ENCODE measurements at regions not wholly inside any gene's neighbourhood (a gene's known extent, or its start where the extent isn't known, plus 50 kb on each side); places are given as distances from the start of the nearest gene placed in this dataset.

- TF ChIP-seq PRDM6 (tag by site-specific recombination; IDR thresholded peaks at IDR 0.05) (no peak), ZNF354C (tag by site-specific recombination; IDR thresholded peaks at IDR 0.05; ENCODE audit: borderline replicate concordance, low read depth) (no peak), ZNF140 (tag by site-specific recombination; IDR thresholded peaks at IDR 0.05) (no peak), ZEB2 (tag by site-specific recombination; IDR thresholded peaks at IDR 0.05) (0 out of 2 replicates have a peak, but pooled peaks have one; percentile 38), SP7 (tag by site-specific recombination; IDR thresholded peaks at IDR 0.05) (peak; percentile 66), ZNF670 (tag by site-specific recombination; IDR thresholded peaks at IDR 0.05; ENCODE audit: low read depth) (no peak), ZNF521 (tag by site-specific recombination; IDR thresholded peaks at IDR 0.05) (no peak), ZNF10 (tag by site-specific recombination; IDR thresholded peaks at IDR 0.05) (no peak), ZBTB8A (tag by site-specific recombination; IDR thresholded peaks at IDR 0.05) (peak; percentile 98), ZXDB (tag by site-specific recombination; IDR thresholded peaks at IDR 0.05) (peak; percentile 49; the same call in 1 of the 2 replicates), IKZF3 (tag by site-specific recombination; IDR thresholded peaks at IDR 0.05) (no peak), ZNF391 (tag by site-specific recombination; IDR thresholded peaks at IDR 0.05; ENCODE audit: borderline replicate concordance, low read depth) (peak; percentile 63; the same call in 1 of the 2 replicates), ZNF423 (tag by site-specific recombination; IDR thresholded peaks at IDR 0.05) (no peak), ZNF830 (tag by site-specific recombination; IDR thresholded peaks at IDR 0.05; ENCODE audit: low read depth) (no peak), ZNF624 (tag by site-specific recombination; IDR thresholded peaks at IDR 0.05) (0 out of 2 replicates have a peak, but pooled peaks have one; percentile 56), ZNF660 (tag by site-specific recombination; IDR thresholded peaks at IDR 0.05) (0 out of 2 replicates have a peak, but pooled peaks have one; percentile 1), ZNF473 (tag by site-specific recombination; IDR thresholded peaks at IDR 0.05) (0 out of 2 replicates have a peak, but pooled peaks have one; percentile 65), ZNF341 (tag by site-specific recombination; IDR thresholded peaks at IDR 0.05; ENCODE audit: low read depth) (peak; percentile 80), ZNF777 (tag by site-specific recombination; IDR thresholded peaks at IDR 0.05; ENCODE audit: borderline replicate concordance) (peak; percentile 70; the same call in 1 of the 2 replicates), ZNF112 (tag by site-specific recombination; IDR thresholded peaks at IDR 0.05) (no peak), ZFP37 (tag by site-specific recombination; IDR thresholded peaks at IDR 0.05) (0 out of 2 replicates have a peak, but pooled peaks have one; percentile 39), ZNF843 (tag by site-specific recombination; IDR thresholded peaks at IDR 0.05) (no peak), ZNF37A (tag by site-specific recombination; IDR thresholded peaks at IDR 0.05) (no peak), ZNF398 (tag by site-specific recombination; IDR thresholded peaks at IDR 0.05) (peak; percentile 70; the same call in 1 of the 2 replicates), GLIS1 (tag by site-specific recombination; IDR thresholded peaks at IDR 0.05) (peak; percentile 47), ZIC2 (tag by site-specific recombination; IDR thresholded peaks at IDR 0.05) (peak; percentile 25; the same call in 1 of the 2 replicates), OVOL3 (tag by site-specific recombination; IDR thresholded peaks at IDR 0.05) (no peak)
- TF ChIP-seq, protein P1, sequence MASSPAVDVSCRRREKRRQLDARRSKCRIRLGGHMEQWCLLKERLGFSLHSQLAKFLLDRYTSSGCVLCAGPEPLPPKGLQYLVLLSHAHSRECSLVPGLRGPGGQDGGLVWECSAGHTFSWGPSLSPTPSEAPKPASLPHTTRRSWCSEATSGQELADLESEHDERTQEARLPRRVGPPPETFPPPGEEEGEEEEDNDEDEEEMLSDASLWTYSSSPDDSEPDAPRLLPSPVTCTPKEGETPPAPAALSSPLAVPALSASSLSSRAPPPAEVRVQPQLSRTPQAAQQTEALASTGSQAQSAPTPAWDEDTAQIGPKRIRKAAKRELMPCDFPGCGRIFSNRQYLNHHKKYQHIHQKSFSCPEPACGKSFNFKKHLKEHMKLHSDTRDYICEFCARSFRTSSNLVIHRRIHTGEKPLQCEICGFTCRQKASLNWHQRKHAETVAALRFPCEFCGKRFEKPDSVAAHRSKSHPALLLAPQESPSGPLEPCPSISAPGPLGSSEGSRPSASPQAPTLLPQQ (tag by site-specific recombination; IDR thresholded peaks at IDR 0.05), result peak; percentile 62; the same call in 1 of the 2 replicates
These were observed 111.0 kb upstream of the KLF13 start (continued) for GRCh38 chr15:31215490-31216214.
